Breast epithelium (tissue), 4 donors: ENCODE measurements at regions not wholly inside any gene's neighbourhood (a gene's known extent, or its start where the extent isn't known, plus 50 kb on each side); places are given as distances from the start of the nearest gene placed in this dataset.

ENCODE experiments used
- DNase-seq, 2 donors: peaks; one replicate each; pipeline ENCODE4 v3.0.0-alpha.2; 2019; ENCODE audit warnings: low spot score in 2 of 2
- H3K27ac ChIP-seq, 2 donors: fragments of 200-600 bp; sonication (generic) in 1 of 2; one replicate each; pipeline ENCODE4 v1.5.1; 2016 to 2019; ENCODE audit warnings: mild to moderate bottlenecking in 1 of 2
- H3K27me3 ChIP-seq, 2 donors: fragments of 200-600 bp; sonication (generic) in 1 of 2; one replicate each; pipeline versions ENCODE4 v1.5.1 to v1.6.0; 2017 to 2019; ENCODE audit warnings: control low read depth in 1 of 2, mild to moderate bottlenecking in 1 of 2
- H3K36me3 ChIP-seq: fragments of 200-600 bp; one replicate; pipeline ENCODE4 v1.5.1; 2019
- H3K4me1 ChIP-seq, 2 donors: fragments of 200-600 bp; sonication (generic); one replicate each; pipeline ENCODE4 v1.5.1; 2016 to 2019; ENCODE audit warnings: control low read depth in 1 of 2
- H3K4me3 ChIP-seq, 3 donors: fragments of 200-600 bp; sonication (generic); 1 replicate in 2 of 3; 2 replicates in 1 of 3; pipeline ENCODE4 v1.5.1; 2016 to 2019; ENCODE audit warnings: mild to moderate bottlenecking in 3 of 3, moderate library complexity in 2 of 3
- H3K9me3 ChIP-seq, 2 donors: fragments of 200-600 bp; sonication (generic) in 1 of 2; one replicate each; pipeline ENCODE4 v1.5.1; 2016 to 2019; ENCODE audit warnings: control low read depth in 1 of 2
- CTCF ChIP-seq, 3 donors: fragments of 450-650 bp; IDR thresholded peaks; one replicate each; pipeline ENCODE4 v1.5.1; 2016 to 2017; ENCODE audit warnings: antibody characterized with exemption in 3 of 3, mild to moderate bottlenecking in 3 of 3, moderate library complexity in 3 of 3
- POLR2A ChIP-seq: fragments of 450-650 bp; IDR thresholded peaks from one replicate; pipeline ENCODE4 v1.6.1; 2016; ENCODE audit warnings: antibody characterized with exemption, mild to moderate bottlenecking, moderate library complexity
- POLR2AphosphoS5 ChIP-seq, 3 donors: sonication (generic); formaldehyde crosslinking; IDR thresholded peaks; one replicate each; pipeline ENCODE4 v1.6.1; 2017; ENCODE audit warnings: antibody characterized with exemption in 3 of 3
- intact Hi-C: fragments of 100-400 bp; cut with DNase I; formaldehyde crosslinking; loops from one replicate; pipeline ENCODE4 v1.15.1; 2023; ENCODE audit warnings: low total_unique reads

- Histone ChIP-seq H3K27ac (no peak overlapping the region), H3K4me3 (no peak overlapping the region), H3K27me3 (no peaks in the 10 kb centered on the region), H3K9me3 (no peaks in the 10 kb centered on the region), H3K36me3 (no peaks in the 10 kb centered on the region), H3K4me1 (no peaks in the 10 kb centered on the region)
- TF ChIP-seq POLR2A (no peak), POLR2AphosphoS5 (IDR thresholded peaks at IDR 0.05) (no peak), CTCF (IDR thresholded peaks at IDR 0.05) (no peak)
- no peak for DNase-seq
- intact Hi-C loops, result no loop called here
These were observed 239.0 kb upstream of the JUN start for GRCh38 chr1:59022799-59023198.

DNA sequence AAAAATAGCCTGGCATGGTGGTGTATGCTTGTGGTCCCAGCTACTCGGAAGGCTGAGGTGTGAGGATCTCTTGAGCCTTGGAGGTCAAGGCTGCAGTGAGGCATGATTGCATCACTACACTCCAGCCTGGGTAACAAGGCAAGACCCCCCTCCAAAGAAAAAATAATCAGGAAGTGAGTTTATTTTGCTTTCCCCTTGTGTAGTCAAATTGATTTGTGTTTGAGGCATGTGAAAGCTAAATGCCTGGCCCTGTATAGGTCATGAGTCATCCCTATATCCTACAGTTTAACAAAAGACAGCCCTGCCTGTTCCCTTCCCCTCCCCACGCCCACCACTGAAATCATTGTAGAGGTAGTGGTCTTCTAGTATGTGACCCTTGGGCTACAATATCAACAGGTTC lies 241.4 kb upstream of the JUN start:
- H3K27ac ChIP-seq, result peak overlapping the region; percentile 6 to 48

DNA sequence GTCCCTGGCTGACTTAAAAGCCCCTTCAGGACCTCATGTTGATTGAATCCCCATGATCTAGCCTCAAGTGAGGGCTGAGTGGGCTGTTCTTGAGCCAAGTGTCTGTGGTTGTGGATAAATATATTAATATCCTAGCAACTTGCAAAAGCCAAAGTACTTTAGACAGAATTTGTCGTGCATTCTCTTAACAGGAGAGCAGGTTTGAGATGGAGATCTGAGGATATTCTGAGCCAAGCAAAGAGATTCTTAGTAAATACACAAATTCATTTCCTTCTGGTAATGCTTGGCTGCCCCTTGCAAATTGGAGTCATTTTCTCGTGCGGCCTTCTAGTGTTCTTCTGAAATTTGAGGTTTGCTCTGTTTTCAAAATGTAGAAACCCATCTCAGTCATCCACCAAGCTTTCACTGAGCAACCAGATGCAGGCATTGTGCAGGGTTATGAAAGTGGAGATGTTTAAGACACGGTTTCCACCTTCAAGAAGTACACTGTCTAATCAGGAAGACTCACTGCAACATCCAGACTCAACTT lies 242.1 kb upstream of the JUN start:
- intact Hi-C loops, result no loop called here
- no peak overlapping the region for H3K4me3 ChIP-seq
- peak overlapping the region in 1 of 2 donors; percentile 48 for H3K27ac ChIP-seq
- no peak for DNase-seq
- H3K9me3 ChIP-seq, result no peaks in the 10 kb centered on the region
- no peak for TF ChIP-seq CTCF (IDR thresholded peaks at IDR 0.05)
- TF ChIP-seq POLR2A, result no peak
- TF ChIP-seq POLR2AphosphoS5 (IDR thresholded peaks at IDR 0.05), result no peak
- H3K27me3 ChIP-seq, result no peaks in the 10 kb centered on the region
- H3K4me1 ChIP-seq, result no peaks in the 10 kb centered on the region
- no peaks in the 10 kb centered on the region for H3K36me3 ChIP-seq

More for the DNA sequence above, 241.4 kb upstream of the JUN start:
- Histone ChIP-seq H3K4me1 (no peaks in the 10 kb centered on the region), H3K27me3 (no peaks in the 10 kb centered on the region), H3K36me3 (no peaks in the 10 kb centered on the region), H3K9me3 (no peaks in the 10 kb centered on the region), H3K4me3 (no peak overlapping the region)
- no peak for DNase-seq
- intact Hi-C loops, result no loop called here
- TF ChIP-seq POLR2AphosphoS5 (IDR thresholded peaks at IDR 0.05) (no peak), CTCF (IDR thresholded peaks at IDR 0.05) (no peak), POLR2A (no peak)

DNA sequence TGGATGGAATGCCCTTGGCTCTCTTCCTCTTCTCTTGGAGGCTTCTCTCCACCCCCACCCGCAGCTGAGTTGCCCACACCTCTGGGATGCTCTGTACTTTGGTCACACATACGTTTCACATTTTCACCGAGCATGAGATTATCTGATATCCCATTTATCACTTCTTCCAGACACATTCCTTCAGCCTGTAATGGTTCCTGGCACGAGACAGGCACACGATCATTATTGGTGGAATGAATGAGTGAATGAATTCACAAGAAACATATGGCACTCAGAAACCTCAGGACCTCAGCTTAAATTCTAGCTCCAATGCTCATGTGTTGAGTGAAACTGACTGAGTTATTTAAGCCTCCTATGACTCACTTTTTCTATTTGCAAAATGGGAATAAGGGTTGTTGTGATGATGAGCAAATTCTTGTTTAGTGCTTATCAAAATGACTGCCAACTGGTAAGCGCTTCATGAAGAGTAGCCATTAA lies 242.7 kb upstream of the JUN start:
- H3K27me3 ChIP-seq, result no peaks in the 10 kb centered on the region
- DNase-seq, result no peak
- no peaks in the 10 kb centered on the region for H3K9me3 ChIP-seq
- H3K4me3 ChIP-seq, result no peak overlapping the region
- intact Hi-C loops, result no loop called here
- TF ChIP-seq CTCF (IDR thresholded peaks at IDR 0.05), result no peak
- TF ChIP-seq POLR2A, result no peak
- no peak for TF ChIP-seq POLR2AphosphoS5 (IDR thresholded peaks at IDR 0.05)
- H3K36me3 ChIP-seq, result no peaks in the 10 kb centered on the region
- no peaks in the 10 kb centered on the region for H3K4me1 ChIP-seq
- H3K27ac ChIP-seq, result peak overlapping the region in 1 of 2 donors; percentile 48

GRCh38 chr1:59027177-59027576 lies 243.3 kb upstream of the JUN start:
- no peaks in the 10 kb centered on the region for H3K4me1 ChIP-seq
- DNase-seq, result no peak
- TF ChIP-seq CTCF (IDR thresholded peaks at IDR 0.05), result no peak
- no peak for TF ChIP-seq POLR2AphosphoS5 (IDR thresholded peaks at IDR 0.05)
- TF ChIP-seq POLR2A, result no peak
- H3K4me3 ChIP-seq, result no peak overlapping the region
- intact Hi-C loops, result no loop called here
- H3K27me3 ChIP-seq, result no peaks in the 10 kb centered on the region
- H3K9me3 ChIP-seq, result no peaks in the 10 kb centered on the region
- no peak overlapping the region for H3K27ac ChIP-seq
- H3K36me3 ChIP-seq, result no peaks in the 10 kb centered on the region
